Endodermal cell (in vitro differentiated cells): ENCODE measurements at regions not wholly inside any gene's neighbourhood (a gene's known extent, or its start where the extent isn't known, plus 50 kb on each side); places are given as distances from the start of the nearest gene placed in this dataset.

Experiments used
- DNase-seq: peaks from one replicate; pipeline ENCODE4 v3.0.0-alpha.2; 2017
- H3K27ac ChIP-seq: 2 replicates; pipeline ENCODE4 v1.5.1; 2013; ENCODE audit warnings: mild to moderate bottlenecking, low read depth, low read length, moderate library complexity
- H3K27me3 ChIP-seq: 2 replicates; pipeline ENCODE4 v1.6.1; 2013; ENCODE audit warnings: mild to moderate bottlenecking, low read length, moderate library complexity; ENCODE audit not compliant: insufficient read depth, control insufficient read depth, poor library complexity, severe bottlenecking
- H3K36me3 ChIP-seq: 2 replicates; pipeline ENCODE4 v1.7.0; 2013; ENCODE audit warnings: mild to moderate bottlenecking, low read length, moderate library complexity; ENCODE audit not compliant: control insufficient read depth, insufficient read depth
- H3K4me1 ChIP-seq: one replicate; pipeline ENCODE4 v1.7.0; 2013; ENCODE audit warnings: low read length; ENCODE audit not compliant: control insufficient read depth, insufficient read depth
- H3K4me3 ChIP-seq: 2 replicates; pipeline ENCODE4 v1.5.1; 2013; ENCODE audit warnings: mild to moderate bottlenecking, low read length, moderate library complexity
- H3K9ac ChIP-seq: 2 replicates; pipeline ENCODE4 v1.6.1; 2013; ENCODE audit warnings: mild to moderate bottlenecking, low read length, moderate library complexity; ENCODE audit not compliant: poor library complexity, severe bottlenecking; ENCODE audit errors: extremely low read depth
- H3K9me3 ChIP-seq: 2 replicates; pipeline ENCODE4 v1.6.1; 2013; ENCODE audit warnings: mild to moderate bottlenecking, low read length, moderate library complexity; ENCODE audit not compliant: control insufficient read depth
- H3K27ac Mint-ChIP-seq: 2 replicates; pipeline ENCODE4 v1.8.0; 2020; ENCODE audit warnings: mixed read lengths
- H3K27me3 Mint-ChIP-seq: 2 replicates; pipeline ENCODE4 v1.8.0; 2021; ENCODE audit warnings: mild to moderate bottlenecking, mixed read lengths; ENCODE audit not compliant: insufficient read depth
- H3K36me3 Mint-ChIP-seq: 2 replicates; pipeline ENCODE4 v1.8.0; 2020; ENCODE audit warnings: low read depth, mixed read lengths
- H3K4me1 Mint-ChIP-seq: 2 replicates; pipeline ENCODE4 v1.8.0; 2020; ENCODE audit warnings: mixed read lengths
- H3K4me3 Mint-ChIP-seq: 2 replicates; pipeline ENCODE4 v1.8.0; 2020; ENCODE audit warnings: mild to moderate bottlenecking, moderate library complexity, mixed read lengths
- H3K9me3 Mint-ChIP-seq: 2 replicates; pipeline ENCODE4 v1.8.0; 2020; ENCODE audit warnings: mild to moderate bottlenecking, mixed read lengths
- CTCF ChIP-seq: fragments of 200-600 bp; sonication (generic); conservative IDR thresholded peaks from 2 replicates; pipeline ENCODE4 v1.5.0; 2021; ENCODE audit warnings: antibody characterized with exemption, mild to moderate bottlenecking
- WGBS, 2 experiments: methylation state at CpG; one replicate each; pipeline versions ENCODE4 v1.1.5 to v1.1.7; 2013; ENCODE audit warnings: missing lambda C conversion rate in 2 of 2, mixed read lengths in 1 of 2; ENCODE audit not compliant: insufficient coverage in 1 of 2, insufficient read length in 1 of 2; 5-methylcytosine and 5-hydroxymethylcytosine counted together

DNA sequence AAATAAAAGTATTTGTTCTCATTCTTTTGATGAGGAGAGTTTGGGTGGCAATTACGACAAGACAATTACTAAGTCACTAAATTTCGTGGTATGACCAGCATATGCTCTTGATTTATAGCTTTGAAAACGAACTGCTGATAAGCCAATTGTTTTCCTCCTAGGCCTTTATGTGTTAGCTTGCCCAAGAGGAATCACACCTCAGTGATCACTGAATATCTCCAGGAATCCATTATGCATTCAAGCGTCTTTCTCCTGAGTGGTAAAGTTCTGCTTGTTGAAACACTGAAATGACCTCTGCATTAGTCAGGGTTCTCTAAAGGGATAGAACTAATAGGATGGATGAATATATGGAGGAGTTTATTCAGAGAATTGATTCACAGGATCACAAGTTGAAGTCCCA, 677.7 kb upstream of the MEF2C start:
- Histone ChIP-seq H3K9ac (no peak overlapping the region), H3K36me3 (no peaks in the 10 kb centered on the region), H3K27me3 (no peaks in the 10 kb centered on the region), H3K9me3 (no peaks in the 10 kb centered on the region), H3K4me1 (no peaks in the 10 kb centered on the region), H3K27ac (no peak overlapping the region), H3K4me3 (no peak overlapping the region)
- H3K4me1 Mint-ChIP-seq, result peaks cover 2% of the 10 kb centered on the region
- DNase-seq, result no peak
- no peak overlapping the region for H3K27ac Mint-ChIP-seq
- no peaks in the 10 kb centered on the region for H3K27me3 Mint-ChIP-seq
- no peaks in the 10 kb centered on the region for H3K9me3 Mint-ChIP-seq
- no peak overlapping the region for H3K4me3 Mint-ChIP-seq
- no peaks in the 10 kb centered on the region for H3K36me3 Mint-ChIP-seq
- WGBS, 2 experiments, result 82 to 87% methylated on average over 4 of the region's 4 CpGs
- TF ChIP-seq CTCF, result no peak

- Mint-ChIP-seq H3K36me3 (no peaks in the 10 kb centered on the region), H3K4me1 (no peaks in the 10 kb centered on the region), H3K9me3 (no peaks in the 10 kb centered on the region), H3K4me3 (no peak overlapping the region), H3K27me3 (no peaks in the 10 kb centered on the region), H3K27ac (no peak overlapping the region)
- Histone ChIP-seq H3K4me3 (no peak overlapping the region), H3K9me3 (no peaks in the 10 kb centered on the region), H3K9ac (no peak overlapping the region), H3K27me3 (no peaks in the 10 kb centered on the region), H3K4me1 (no peaks in the 10 kb centered on the region), H3K27ac (no peak overlapping the region), H3K36me3 (no peaks in the 10 kb centered on the region)
- no peak for TF ChIP-seq CTCF
- DNase-seq, result no peak
- 93 to 95% methylated on average over 4 to 5 of the region's 5 CpGs for WGBS, 2 experiments
Observed at GRCh38 chr5:89556215-89556913, 673.4 kb upstream of the MEF2C start.

DNA sequence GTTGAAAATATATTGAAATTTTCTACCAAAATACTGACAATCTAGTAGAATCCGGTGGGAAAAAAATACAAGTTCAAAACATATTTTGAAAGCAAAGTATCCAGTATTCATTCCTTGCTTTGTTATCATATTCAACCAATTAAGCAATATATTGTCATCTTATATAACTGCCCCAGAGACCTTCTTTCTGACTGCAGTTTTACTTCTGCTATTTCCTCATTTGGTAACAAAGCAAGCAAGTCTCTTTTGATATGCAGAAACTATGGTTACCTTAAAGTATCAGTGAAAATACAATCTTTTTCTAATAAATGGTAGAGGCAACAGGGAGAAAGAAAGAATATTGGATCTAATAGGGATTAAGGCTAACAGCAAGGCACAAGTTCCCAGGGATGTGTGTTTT, 663.7 kb upstream of the MEF2C start:
- Histone ChIP-seq H3K4me3 (no peak overlapping the region), H3K36me3 (no peaks in the 10 kb centered on the region), H3K27ac (no peak overlapping the region), H3K9me3 (no peaks in the 10 kb centered on the region), H3K4me1 (no peaks in the 10 kb centered on the region), H3K9ac (no peak overlapping the region), H3K27me3 (no peaks in the 10 kb centered on the region)
- Mint-ChIP-seq H3K4me3 (no peak overlapping the region), H3K36me3 (no peaks in the 10 kb centered on the region), H3K27me3 (no peaks in the 10 kb centered on the region), H3K9me3 (no peaks in the 10 kb centered on the region), H3K4me1 (no peaks in the 10 kb centered on the region), H3K27ac (no peak overlapping the region)
- no peak for DNase-seq
- 92 to 100% methylated on average over 1 of the region's 1 CpG for WGBS, 2 experiments
- no peak for TF ChIP-seq CTCF
